H1 (cell line): ENCODE measurements at regions not wholly inside any gene's neighbourhood (a gene's known extent, or its start where the extent isn't known, plus 50 kb on each side); places are given as distances from the start of the nearest gene placed in this dataset.
"Not testable (repeated sequence)": the region's sequence is repeated elsewhere in the genome, so short reads cannot be mapped to it uniquely, and the experiment has no call there.

ENCODE experiments used
- CTCF ChIA-PET: fragments of 300-600 bp; sonication (Branson Sonifier 250); formaldehyde crosslinking; loops from one replicate; lab custom pipeline; 2021; ENCODE audit not compliant: partially characterized antibody; lab: Charles Lee
- POLR2A ChIA-PET: fragments of 300-600 bp; sonication (Branson Sonifier 250); formaldehyde crosslinking; loops from one replicate; lab custom pipeline; 2021; ENCODE audit warnings: inconsistent platforms; ENCODE audit not compliant: partially characterized antibody; lab: Charles Lee
- DNase-seq, 2 experiments: peaks; one replicate each; pipeline versions ENCODE4 v3.0.0 to v3.0.0-alpha.2; 2010 to 2022; ENCODE audit warnings: low spot score in 2 of 2, low read depth in 1 of 2, mixed read lengths in 1 of 2
- FAIRE-seq: peaks from 2 replicates; lab custom pipeline; 2011; peaks lifted over from hg19 to GRCh38; lab: Jason Lieb, UNC
- H2AFZ ChIP-seq: 2 replicates; pipeline ENCODE4 v1.8.1; 2012; ENCODE audit warnings: low read length, inconsistent platforms
- H2AK5ac ChIP-seq: 2 replicates; pipeline ENCODE4 v1.6.1; 2013; ENCODE audit warnings: low read depth, low read length
- H2BK120ac ChIP-seq: replicated peaks from 2 replicates; pipeline ENCODE3; 2013; ENCODE audit warnings: low read depth, low read length, inconsistent platforms
- H2BK12ac ChIP-seq: 2 replicates; pipeline ENCODE4 v1.6.1; 2013; ENCODE audit warnings: low read depth, low read length
- H2BK15ac ChIP-seq: 2 replicates; pipeline ENCODE4 v1.6.1; 2013; ENCODE audit warnings: low read length
- H2BK20ac ChIP-seq: 2 replicates; pipeline ENCODE4 v1.6.1; 2013; ENCODE audit warnings: low read length
- H2BK5ac ChIP-seq: 2 replicates; pipeline ENCODE4 v1.6.1; 2013; ENCODE audit warnings: low read depth, low read length
- H3K14ac ChIP-seq: 2 replicates; pipeline ENCODE4 v1.6.1; 2013; ENCODE audit warnings: inconsistent platforms; ENCODE audit not compliant: insufficient read length
- H3K18ac ChIP-seq: 2 replicates; pipeline ENCODE4 v1.6.1; 2013; ENCODE audit warnings: low read length; ENCODE audit errors: extremely low read depth
- H3K23ac ChIP-seq: 2 replicates; pipeline ENCODE4 v1.6.1; 2013; ENCODE audit warnings: inconsistent platforms; ENCODE audit not compliant: insufficient read length
- H3K23me2 ChIP-seq: 2 replicates; pipeline ENCODE4 v1.6.1; 2013; ENCODE audit warnings: low read depth, low read length
- H3K27ac ChIP-seq: 2 replicates; pipeline ENCODE4 v1.6.1; 2011; ENCODE audit warnings: low read depth, low read length, inconsistent platforms
- H3K27me3 ChIP-seq, 4 experiments: replicated peaks in 1 of 4; 1 replicate in 1 of 4; 2 replicates in 3 of 4; pipeline versions ENCODE4 v1.6.1 to v1.8.1; 2011 to 2013; ENCODE audit warnings: low read length in 3 of 4, mild to moderate bottlenecking in 3 of 4, inconsistent platforms in 2 of 4, mixed read lengths in 2 of 4, moderate library complexity in 1 of 4; ENCODE audit not compliant: control insufficient read depth in 3 of 4, insufficient read depth in 3 of 4; ENCODE audit errors: extremely low read depth in 1 of 4
- H3K36me3 ChIP-seq, 4 experiments: 2 replicates each; pipeline versions ENCODE4 v1.6.1 to v1.8.1; 2011 to 2013; ENCODE audit warnings: mild to moderate bottlenecking in 4 of 4, low read length in 3 of 4, moderate library complexity in 2 of 4, control low read depth in 1 of 4, inconsistent platforms in 1 of 4; ENCODE audit not compliant: insufficient read depth in 4 of 4, control insufficient read depth in 2 of 4
- H3K4ac ChIP-seq: replicated peaks from 2 replicates; pipeline ENCODE3; 2013; ENCODE audit warnings: low read length, low read depth, mixed read lengths, inconsistent platforms; ENCODE audit not compliant: insufficient read length
- H3K4me1 ChIP-seq, 4 experiments: replicated peaks in 1 of 4; 1 replicate in 1 of 4; 2 replicates in 3 of 4; pipeline versions ENCODE4 v1.6.1 to v1.8.1; 2011 to 2013; ENCODE audit warnings: low read length in 3 of 4, inconsistent platforms in 2 of 4, mixed read lengths in 1 of 4; ENCODE audit not compliant: insufficient read depth in 4 of 4, control insufficient read depth in 3 of 4
- H3K4me2 ChIP-seq, 2 experiments: 2 replicates each; pipeline versions ENCODE4 v1.6.1 to v1.8.1; 2011 to 2013; ENCODE audit warnings: low read depth in 2 of 2, low read length in 2 of 2, control low read depth in 1 of 2, inconsistent platforms in 1 of 2, mild to moderate bottlenecking in 1 of 2; ENCODE audit not compliant: insufficient read depth in 1 of 2
- H3K4me3 ChIP-seq, 4 experiments: fragments of 200-600, 300-600 bp in 1 of 4; sonication (generic), shearing (Covaris generic), sonication (Bioruptor Twin) in 1 of 4; 2 replicates each; pipeline versions ENCODE4 v1.5.1 to v1.8.1; 2011 to 2016; ENCODE audit warnings: low read length in 4 of 4, low read depth in 3 of 4, control low read depth in 2 of 4, inconsistent platforms in 2 of 4, mild to moderate bottlenecking in 2 of 4, mixed read lengths in 1 of 4, moderate library complexity in 1 of 4; ENCODE audit not compliant: insufficient read depth in 2 of 4; ENCODE audit errors: extremely low read depth in 1 of 4
- H3K56ac ChIP-seq: replicated peaks from 2 replicates; pipeline ENCODE3; 2013; ENCODE audit warnings: low read depth, mild to moderate bottlenecking, mixed read lengths, low read length, inconsistent platforms; ENCODE audit not compliant: insufficient read length
- H3K79me1 ChIP-seq: 2 replicates; pipeline ENCODE4 v1.6.1; 2013; ENCODE audit warnings: low read depth, low read length, control low read depth
- H3K79me2 ChIP-seq, 2 experiments: 2 replicates each; pipeline versions ENCODE4 v1.6.1 to v1.8.1; 2012 to 2013; ENCODE audit warnings: low read length in 2 of 2, mild to moderate bottlenecking in 2 of 2, inconsistent platforms in 1 of 2; ENCODE audit not compliant: insufficient read depth in 2 of 2, control insufficient read depth in 1 of 2
- H3K9ac ChIP-seq, 4 experiments: replicated peaks in 1 of 4; 1 replicate in 1 of 4; 2 replicates in 3 of 4; pipeline versions ENCODE4 v1.6.1 to v1.8.1; 2011 to 2013; ENCODE audit warnings: low read depth in 3 of 4, low read length in 3 of 4, control low read depth in 2 of 4, mild to moderate bottlenecking in 2 of 4, moderate library complexity in 2 of 4, inconsistent platforms in 1 of 4; ENCODE audit errors: extremely low read depth in 1 of 4
- H3K9me3 ChIP-seq, 2 experiments: 2 replicates each; pipeline versions ENCODE4 v1.6.1 to v1.8.1; 2012 to 2013; ENCODE audit warnings: mild to moderate bottlenecking in 2 of 2, moderate library complexity in 2 of 2, control low read depth in 1 of 2, inconsistent platforms in 1 of 2, low read depth in 1 of 2, low read length in 1 of 2, mixed read lengths in 1 of 2; ENCODE audit not compliant: insufficient read depth in 2 of 2
- H4K20me1 ChIP-seq, 2 experiments: replicated peaks in 1 of 2; 2 replicates each; pipeline versions ENCODE3 to v1.8.1; 2011 to 2013; ENCODE audit warnings: inconsistent platforms in 2 of 2, low read length in 2 of 2, mild to moderate bottlenecking in 1 of 2; ENCODE audit not compliant: insufficient read depth in 2 of 2, control insufficient read depth in 1 of 2
- H4K5ac ChIP-seq: 2 replicates; pipeline ENCODE4 v1.6.1; 2013; ENCODE audit warnings: low read length, low read depth, mixed read lengths, inconsistent platforms; ENCODE audit not compliant: insufficient read length
- H4K8ac ChIP-seq: 2 replicates; pipeline ENCODE4 v1.8.0; 2013; ENCODE audit warnings: mild to moderate bottlenecking, moderate library complexity, low read length, inconsistent platforms; ENCODE audit not compliant: insufficient read depth; ENCODE audit errors: extremely low read depth
- H4K91ac ChIP-seq: replicated peaks from 2 replicates; pipeline ENCODE3; 2013; ENCODE audit warnings: low read length, mixed read lengths, inconsistent platforms; ENCODE audit not compliant: insufficient read length
- WGBS, 2 experiments: shearing (Covaris generic) in 1 of 2; methylation state at CpG; one replicate each; pipeline versions ENCODE4 v1.1.6 to v1.1.7; 2013 to 2015; ENCODE audit warnings: low lambda C conversion rate in 2 of 2, mixed read lengths in 2 of 2, inconsistent platforms in 1 of 2, low coverage in 1 of 2, missing lambda C conversion rate in 1 of 2; ENCODE audit not compliant: insufficient replicate concordance in 2 of 2, insufficient coverage in 1 of 2, insufficient read length in 1 of 2; ENCODE audit errors: extremely low coverage in 1 of 2, missing lambda C conversion rate in 1 of 2; 5-methylcytosine and 5-hydroxymethylcytosine counted together

DNA sequence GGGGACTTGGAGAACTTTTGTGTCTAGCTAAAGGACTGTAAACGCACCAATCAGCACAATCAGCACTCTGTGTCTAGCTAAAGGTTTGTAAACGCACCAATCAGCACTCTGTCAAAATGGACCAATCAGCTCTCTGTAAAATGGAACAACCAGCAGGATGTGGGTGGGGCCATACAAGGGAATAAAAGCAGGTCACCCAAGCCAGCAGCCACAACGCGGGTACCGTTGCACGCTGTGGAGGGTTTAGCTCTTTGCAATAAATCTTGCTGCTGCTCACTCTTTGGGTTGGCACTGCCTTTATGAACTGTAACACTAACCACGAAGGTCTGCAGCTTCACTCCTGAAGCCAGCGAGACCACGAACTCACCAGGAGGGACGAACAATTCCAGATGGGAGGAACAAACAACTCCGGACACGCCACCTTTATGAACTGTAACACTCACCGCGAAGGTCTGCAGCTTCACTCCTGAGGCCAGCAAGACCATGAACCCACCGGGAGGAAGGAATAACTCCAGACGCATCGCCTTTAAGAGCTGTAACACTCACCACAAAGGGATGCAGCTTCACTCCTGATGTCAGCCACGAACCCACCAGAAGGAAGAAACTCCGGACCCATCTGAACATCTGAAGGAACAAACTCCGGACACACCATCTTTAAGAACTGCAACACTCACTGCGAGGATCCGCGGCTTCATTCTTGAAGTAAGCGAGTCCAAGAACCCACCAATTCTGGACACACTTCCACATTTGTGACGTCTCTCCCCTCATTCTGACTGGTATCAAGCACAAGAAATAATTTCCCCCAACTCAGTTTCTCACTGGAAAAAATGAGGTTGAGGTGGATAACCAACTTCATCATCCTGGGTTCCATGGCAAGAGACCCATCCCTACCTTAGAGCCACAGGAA, 227.3 kb upstream of the AMIGO2 start:
- H2BK12ac ChIP-seq, H4K5ac ChIP-seq, FAIRE-seq, H3K79me1 ChIP-seq, H3K14ac ChIP-seq, H2BK20ac ChIP-seq, H3K18ac ChIP-seq, H3K4me2 ChIP-seq, H3K27me3 ChIP-seq, H2BK5ac ChIP-seq, H4K8ac ChIP-seq, H2AK5ac ChIP-seq, H3K23ac ChIP-seq, H3K79me2 ChIP-seq, DNase-seq, H3K4ac ChIP-seq, H3K56ac ChIP-seq, H3K27ac ChIP-seq, H3K36me3 ChIP-seq, H4K91ac ChIP-seq, H3K9ac ChIP-seq, H4K20me1 ChIP-seq, H3K4me3 ChIP-seq, H3K23me2 ChIP-seq, H3K9me3 ChIP-seq, H2BK15ac ChIP-seq, POLR2A ChIA-PET, H3K4me1 ChIP-seq, H2BK120ac ChIP-seq: not testable (repeated sequence)
- WGBS, 2 experiments = 94% methylated on average over 24 of the region's 25 CpGs; no CpG with 5 or more reads in 1 of the 2 experiments
- peak overlapping the region; percentile 85 for H2AFZ ChIP-seq
- CTCF ChIA-PET = interaction anchor here (0.6 to 2.8 kb wide), 21 partner anchors 8 to 274 kb away, joined by 3 to 25 read pairs (median 4); partner anchors contain the start of genes AMIGO2 and PCED1B
